ENCODE measurements at regions not wholly inside any gene's neighbourhood (a gene's known extent, or its start where the extent isn't known, plus 50 kb on each side); places are given as distances from the start of the nearest gene placed in this dataset.

DNA sequence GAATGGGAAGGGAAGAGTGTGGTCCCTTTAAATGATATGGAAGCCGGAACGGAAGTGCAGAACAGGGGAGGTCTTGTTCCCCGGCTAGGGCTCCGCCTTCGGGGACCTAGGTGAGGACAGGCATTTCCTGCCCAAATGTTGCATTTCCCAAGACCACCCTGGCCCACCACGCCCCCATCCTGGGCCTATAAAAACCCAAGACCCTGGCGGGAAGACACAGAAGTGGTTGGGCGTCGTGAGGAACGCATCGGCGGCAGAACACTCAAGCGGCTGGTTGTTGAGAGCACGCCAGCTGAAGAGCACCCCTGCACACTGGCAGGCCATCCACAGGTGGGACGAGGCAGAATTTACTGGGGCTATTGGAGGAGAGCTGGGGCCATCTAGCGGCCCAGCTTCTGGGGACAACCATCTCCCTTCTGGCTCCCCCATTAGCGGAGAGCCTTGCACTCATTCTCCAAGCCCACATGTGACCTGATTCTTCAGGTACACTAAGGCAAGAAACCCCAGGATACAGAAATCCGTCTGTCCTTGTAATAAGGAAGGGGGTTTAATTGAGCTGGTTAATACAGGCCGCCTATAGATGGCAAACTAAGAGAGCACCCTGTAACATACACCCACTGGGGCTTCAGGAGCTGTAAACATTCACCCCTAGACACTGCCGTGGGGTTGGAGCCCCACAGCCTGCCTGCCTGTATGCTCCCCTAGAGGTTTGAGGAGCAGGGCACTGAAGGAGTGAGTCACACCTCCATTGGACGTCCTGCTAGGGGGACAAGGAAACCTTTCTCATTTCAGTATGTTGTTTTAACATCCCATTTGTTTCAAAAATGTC lies 1327.9 kb downstream of the BRINP3 start:
- Histone ChIP-seq H2AFZ (no peak overlapping the region), H3K27ac (no peak overlapping the region), H3K9ac (no peak overlapping the region), H3K4me2 (ENCODE audit: unreplicated experiment) (no peak overlapping the region), H3K9me2 (ENCODE audit: insufficient read depth) (no peaks in the 10 kb centered on the region), H3K9me3 (ENCODE audit: low read depth) (no peaks in the 10 kb centered on the region), H3K4me1 (ENCODE audit: insufficient read depth) (no peaks in the 10 kb centered on the region), H3F3A (ENCODE audit: insufficient read depth) (no peaks in the 10 kb centered on the region), H3K27me3 (replicated peaks; ENCODE audit: insufficient read depth) (no peaks in the 10 kb centered on the region), H3K4me3 (no peak overlapping the region), H4K20me1 (ENCODE audit: insufficient read depth) (no peaks in the 10 kb centered on the region), H3K79me2 (ENCODE audit: insufficient read depth) (no peaks in the 10 kb centered on the region), H3K36me3 (ENCODE audit: low read depth) (no peaks in the 10 kb centered on the region)
- in situ Hi-C loops (cut with MboI): no loop called here
- no peak for DNase-seq
- WGBS, 2 experiments (ENCODE audit: low coverage in 1 of 2, low lambda C conversion rate in 2 of 2, missing lambda C conversion rate in 2 of 2): 50 to 51% methylated on average over 21 of the region's 21 CpGs
- TF ChIP-seq EZH2phosphoT487 (IDR thresholded peaks at IDR 0.05; ENCODE audit: insufficient read depth, low read depth) (no peak), EZH2 (IDR thresholded peaks at IDR 0.05; ENCODE audit: insufficient read depth, poor library complexity, severe bottlenecking) (no peak)

DNA sequence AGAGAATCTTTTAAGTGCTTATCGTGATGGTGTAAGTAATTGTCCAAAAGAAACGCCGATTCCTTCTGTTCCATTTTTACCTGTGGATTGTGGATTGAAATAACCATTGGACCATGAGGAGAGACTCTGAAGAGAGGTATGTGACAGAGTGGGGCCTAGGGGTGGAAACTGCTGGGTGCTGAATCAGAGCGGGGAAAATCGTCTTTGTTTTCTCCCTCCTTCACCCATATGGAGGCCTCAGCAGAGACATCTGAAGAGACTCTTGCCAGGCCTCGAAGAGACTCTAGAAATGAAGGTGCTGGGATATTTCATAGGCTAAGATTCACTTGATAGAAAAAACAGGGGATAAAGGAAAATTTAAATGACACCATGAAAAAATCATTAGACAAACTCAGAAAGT lies 1327.0 kb downstream of the BRINP3 start:
- no peak overlapping the region for H3K27ac ChIP-seq
- H3K9ac ChIP-seq: no peak overlapping the region
- H3K36me3 ChIP-seq (ENCODE audit: low read depth): no peaks in the 10 kb centered on the region
- 26 to 39% methylated on average over 6 of the region's 6 CpGs for WGBS, 2 experiments (ENCODE audit: low coverage in 1 of 2, low lambda C conversion rate in 2 of 2, missing lambda C conversion rate in 2 of 2)
- no peak for DNase-seq
- no peaks in the 10 kb centered on the region for H3F3A ChIP-seq (ENCODE audit: insufficient read depth)
- no peaks in the 10 kb centered on the region for H3K4me1 ChIP-seq (ENCODE audit: insufficient read depth)
- no peak overlapping the region for H3K4me2 ChIP-seq (ENCODE audit: unreplicated experiment)
- no peaks in the 10 kb centered on the region for H3K9me3 ChIP-seq (ENCODE audit: low read depth)
- H3K9me2 ChIP-seq (ENCODE audit: insufficient read depth): no peaks in the 10 kb centered on the region
- H3K27me3 ChIP-seq (replicated peaks; ENCODE audit: insufficient read depth): no peaks in the 10 kb centered on the region
- no peak overlapping the region for H2AFZ ChIP-seq
- in situ Hi-C loops (cut with MboI): no loop called here
- no peak overlapping the region for H3K4me3 ChIP-seq
- no peaks in the 10 kb centered on the region for H3K79me2 ChIP-seq (ENCODE audit: insufficient read depth)
- H4K20me1 ChIP-seq (ENCODE audit: insufficient read depth): no peaks in the 10 kb centered on the region
- TF ChIP-seq EZH2 (IDR thresholded peaks at IDR 0.05; ENCODE audit: insufficient read depth, poor library complexity, severe bottlenecking) (no peak), EZH2phosphoT487 (IDR thresholded peaks at IDR 0.05; ENCODE audit: insufficient read depth, low read depth) (no peak)

DNA sequence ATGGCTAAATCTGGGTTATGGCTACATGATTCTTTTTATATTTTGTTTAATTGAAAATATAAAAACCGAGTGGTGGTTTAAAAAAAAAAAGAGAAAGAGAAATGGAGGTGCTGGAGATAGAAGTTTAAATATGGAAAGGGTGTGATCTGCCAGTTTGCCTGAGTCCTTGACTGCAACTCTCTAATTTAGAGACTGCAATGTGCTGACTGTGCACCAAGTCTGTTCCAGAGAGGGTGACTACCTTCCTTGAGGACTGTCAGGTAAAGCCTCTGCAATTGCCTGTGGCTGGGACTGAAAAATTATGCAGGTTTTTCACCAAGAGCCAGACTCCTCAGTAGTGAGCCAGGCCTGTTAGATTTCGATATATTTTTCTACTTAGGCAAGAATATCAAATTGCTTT lies 1326.3 kb downstream of the BRINP3 start:
- no peaks in the 10 kb centered on the region for H3K4me1 ChIP-seq (ENCODE audit: insufficient read depth)
- no peak overlapping the region for H2AFZ ChIP-seq
- H3K4me2 ChIP-seq (ENCODE audit: unreplicated experiment): no peak overlapping the region
- no peak overlapping the region for H3K4me3 ChIP-seq
- no peaks in the 10 kb centered on the region for H3K9me3 ChIP-seq (ENCODE audit: low read depth)
- H3K79me2 ChIP-seq (ENCODE audit: insufficient read depth): no peaks in the 10 kb centered on the region
- H4K20me1 ChIP-seq (ENCODE audit: insufficient read depth): no peaks in the 10 kb centered on the region
- WGBS, 2 experiments (ENCODE audit: low coverage in 1 of 2, low lambda C conversion rate in 2 of 2, missing lambda C conversion rate in 2 of 2): 4 to 7% methylated on average over 2 of the region's 2 CpGs
- no peak for TF ChIP-seq EZH2phosphoT487 (IDR thresholded peaks at IDR 0.05; ENCODE audit: insufficient read depth, low read depth)
- no peak for TF ChIP-seq EZH2 (IDR thresholded peaks at IDR 0.05; ENCODE audit: insufficient read depth, poor library complexity, severe bottlenecking)
- H3F3A ChIP-seq (ENCODE audit: insufficient read depth): no peaks in the 10 kb centered on the region
- no peak overlapping the region for H3K9ac ChIP-seq
- H3K27me3 ChIP-seq (replicated peaks; ENCODE audit: insufficient read depth): no peaks in the 10 kb centered on the region
- no peaks in the 10 kb centered on the region for H3K36me3 ChIP-seq (ENCODE audit: low read depth)
- in situ Hi-C loops (cut with MboI): no loop called here
- H3K27ac ChIP-seq: no peak overlapping the region
- no peak for DNase-seq
- no peaks in the 10 kb centered on the region for H3K9me2 ChIP-seq (ENCODE audit: insufficient read depth)

DNA sequence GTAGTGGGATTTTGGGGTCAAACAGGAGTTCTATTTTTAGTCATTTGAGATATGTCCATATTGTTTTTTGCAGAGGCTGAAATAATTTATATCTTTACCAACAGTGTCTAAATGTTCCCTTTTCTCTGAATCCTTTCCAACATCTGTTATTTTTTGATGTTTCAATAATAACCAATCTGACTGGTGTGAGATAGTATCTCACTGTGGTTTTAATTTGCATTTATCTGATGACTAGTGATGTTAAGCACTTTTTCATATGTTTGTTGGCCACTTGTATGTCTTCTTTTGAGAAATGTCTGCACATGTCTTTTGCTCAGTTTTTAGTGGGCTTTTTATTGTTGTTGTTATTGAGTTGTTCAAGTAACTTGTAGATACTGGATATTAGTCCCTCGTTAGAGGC lies 1325.0 kb downstream of the BRINP3 start:
- TF ChIP-seq EZH2 (IDR thresholded peaks at IDR 0.05; ENCODE audit: insufficient read depth, poor library complexity, severe bottlenecking): no peak
- no peak for TF ChIP-seq EZH2phosphoT487 (IDR thresholded peaks at IDR 0.05; ENCODE audit: insufficient read depth, low read depth)
- Histone ChIP-seq H3K27ac (no peak overlapping the region), H2AFZ (no peak overlapping the region), H3F3A (ENCODE audit: insufficient read depth) (no peaks in the 10 kb centered on the region), H3K36me3 (ENCODE audit: low read depth) (no peaks in the 10 kb centered on the region), H3K4me2 (ENCODE audit: unreplicated experiment) (no peak overlapping the region), H3K9ac (no peak overlapping the region), H3K4me1 (ENCODE audit: insufficient read depth) (no peaks in the 10 kb centered on the region), H3K9me2 (ENCODE audit: insufficient read depth) (no peaks in the 10 kb centered on the region), H3K9me3 (ENCODE audit: low read depth) (no peaks in the 10 kb centered on the region), H4K20me1 (ENCODE audit: insufficient read depth) (no peaks in the 10 kb centered on the region), H3K4me3 (no peak overlapping the region), H3K27me3 (replicated peaks; ENCODE audit: insufficient read depth) (no peaks in the 10 kb centered on the region), H3K79me2 (ENCODE audit: insufficient read depth) (no peaks in the 10 kb centered on the region)
- no peak for DNase-seq
- in situ Hi-C loops (cut with MboI): no loop called here
- 24 to 29% methylated on average over 1 of the region's 1 CpG for WGBS, 2 experiments (ENCODE audit: low coverage in 1 of 2, low lambda C conversion rate in 2 of 2, missing lambda C conversion rate in 2 of 2)
